ENCODE measurements at regions not wholly inside any gene's neighbourhood (a gene's known extent, or its start where the extent isn't known, plus 50 kb on each side); places are given as distances from the start of the nearest gene placed in this dataset.

DNA sequence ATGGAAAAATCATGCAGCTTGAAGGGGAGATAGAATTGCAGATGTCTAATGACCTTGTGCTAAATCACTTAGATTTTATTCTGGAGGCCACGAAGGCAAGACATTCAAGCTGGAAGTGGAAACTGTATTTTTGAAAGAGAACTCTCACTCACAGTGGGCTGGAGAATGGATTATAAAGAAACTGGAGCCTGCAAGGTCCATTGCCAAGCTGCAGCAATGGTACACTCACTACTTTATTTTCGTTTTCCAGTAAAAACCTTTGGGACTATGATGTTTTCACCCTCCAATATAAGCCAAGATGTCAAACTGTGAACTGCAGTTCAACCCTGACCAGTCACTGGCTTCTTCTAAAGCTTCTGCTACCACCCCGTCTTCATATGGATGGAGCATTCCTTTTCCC lies 62.0 kb downstream of the SKIDA1 start:
- H3K27ac Mint-ChIP-seq (ENCODE audit: unreplicated experiment), result no peak overlapping the region
- CTCF ChIA-PET, result no interaction called here

DNA sequence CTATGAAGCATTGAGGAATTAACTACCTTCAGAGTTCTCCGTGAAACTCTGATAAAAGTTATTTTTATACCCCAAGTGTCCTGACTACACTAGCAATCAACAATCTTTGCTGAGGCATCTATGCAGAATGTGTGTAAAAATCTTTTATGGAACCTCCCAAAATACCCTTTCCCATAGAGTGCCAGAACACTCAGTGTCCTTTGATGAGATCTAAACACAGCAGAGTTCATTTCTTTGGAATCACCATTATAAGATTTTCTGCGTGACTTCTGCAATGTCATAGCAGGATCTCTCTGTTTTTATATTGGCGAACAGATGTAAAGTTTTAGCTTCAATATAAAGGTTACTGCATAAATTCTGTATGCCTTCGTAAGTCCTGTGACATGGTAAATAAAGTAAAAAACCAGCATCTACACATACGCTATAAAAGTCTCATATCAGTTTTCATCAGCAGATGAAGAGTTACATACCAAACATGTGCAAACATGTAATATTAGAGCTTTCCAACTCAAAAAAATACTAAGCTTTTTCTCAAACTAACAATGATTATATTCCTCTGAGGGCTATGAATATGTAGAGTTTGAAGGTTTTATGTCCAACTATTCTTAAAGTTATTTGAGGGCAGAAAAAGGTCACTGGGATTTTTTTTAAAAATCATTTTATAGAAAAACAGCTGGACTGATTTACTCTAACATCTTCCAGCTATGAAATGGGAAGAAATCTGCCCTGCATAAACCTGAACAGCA lies 67.2 kb downstream of the SKIDA1 start:
- intact Hi-C loops (cut with micrococcal nuclease; ENCODE audit: unreplicated experiment), result no loop called here
- Mint-ChIP-seq H3K27ac (ENCODE audit: unreplicated experiment) (no peak overlapping the region), H3K27me3 (ENCODE audit: unreplicated experiment) (no peaks in the 10 kb centered on the region), H3K36me3 (ENCODE audit: insufficient read depth, unreplicated experiment) (no peaks in the 10 kb centered on the region), H3K9me3 (ENCODE audit: low read depth, unreplicated experiment) (peaks cover 5% of the 10 kb centered on the region), H3K4me3 (ENCODE audit: low read depth, unreplicated experiment) (no peak overlapping the region), H3K4me1 (ENCODE audit: low read depth, unreplicated experiment) (no peaks in the 10 kb centered on the region)
- TF ChIP-seq, protein P1, sequence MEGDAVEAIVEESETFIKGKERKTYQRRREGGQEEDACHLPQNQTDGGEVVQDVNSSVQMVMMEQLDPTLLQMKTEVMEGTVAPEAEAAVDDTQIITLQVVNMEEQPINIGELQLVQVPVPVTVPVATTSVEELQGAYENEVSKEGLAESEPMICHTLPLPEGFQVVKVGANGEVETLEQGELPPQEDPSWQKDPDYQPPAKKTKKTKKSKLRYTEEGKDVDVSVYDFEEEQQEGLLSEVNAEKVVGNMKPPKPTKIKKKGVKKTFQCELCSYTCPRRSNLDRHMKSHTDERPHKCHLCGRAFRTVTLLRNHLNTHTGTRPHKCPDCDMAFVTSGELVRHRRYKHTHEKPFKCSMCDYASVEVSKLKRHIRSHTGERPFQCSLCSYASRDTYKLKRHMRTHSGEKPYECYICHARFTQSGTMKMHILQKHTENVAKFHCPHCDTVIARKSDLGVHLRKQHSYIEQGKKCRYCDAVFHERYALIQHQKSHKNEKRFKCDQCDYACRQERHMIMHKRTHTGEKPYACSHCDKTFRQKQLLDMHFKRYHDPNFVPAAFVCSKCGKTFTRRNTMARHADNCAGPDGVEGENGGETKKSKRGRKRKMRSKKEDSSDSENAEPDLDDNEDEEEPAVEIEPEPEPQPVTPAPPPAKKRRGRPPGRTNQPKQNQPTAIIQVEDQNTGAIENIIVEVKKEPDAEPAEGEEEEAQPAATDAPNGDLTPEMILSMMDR (IDR thresholded peaks at IDR 0.05; ENCODE audit: unreplicated experiment), result no peak
- no TSS peak for BruUV-seq (replicated peaks)
- CTCF ChIA-PET, result interaction anchor here (0.6 kb wide), 1 partner anchor 1433 kb away, joined by 3 read pairs; no protein-coding TSS in a partner anchor
- DNase-seq, result no peak

More for the DNA sequence above, 62.0 kb downstream of the SKIDA1 start:
- Mint-ChIP-seq H3K4me1 (ENCODE audit: low read depth, unreplicated experiment) (no peaks in the 10 kb centered on the region), H3K4me3 (ENCODE audit: low read depth, unreplicated experiment) (no peak overlapping the region), H3K27me3 (ENCODE audit: unreplicated experiment) (no peaks in the 10 kb centered on the region), H3K36me3 (ENCODE audit: insufficient read depth, unreplicated experiment) (no peaks in the 10 kb centered on the region), H3K9me3 (ENCODE audit: low read depth, unreplicated experiment) (peaks cover 1% of the 10 kb centered on the region)
- TF ChIP-seq, protein P1 (IDR thresholded peaks at IDR 0.05; ENCODE audit: unreplicated experiment), result no peak
- BruUV-seq (replicated peaks), result no TSS peak
- DNase-seq, result no peak
- intact Hi-C loops (cut with micrococcal nuclease; ENCODE audit: unreplicated experiment), result no loop called here

DNA sequence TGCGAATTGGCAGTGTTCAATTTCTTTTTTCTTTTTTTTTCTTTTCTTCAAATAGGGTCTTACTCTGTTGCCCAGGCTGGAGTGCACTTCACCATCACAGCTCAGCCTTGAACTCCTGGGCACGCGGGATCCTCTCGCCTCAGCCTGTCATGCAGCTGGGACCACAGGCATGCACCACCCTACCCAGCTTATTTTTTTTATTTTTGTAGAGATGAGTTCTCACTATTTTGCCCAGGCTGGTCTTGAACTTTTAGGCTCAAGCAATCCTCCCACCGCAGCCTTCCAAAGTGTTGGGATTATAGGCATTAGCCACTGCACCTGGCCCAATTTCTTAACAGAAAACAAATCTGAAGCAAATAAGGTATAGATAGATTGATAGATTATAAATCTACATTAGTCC lies 69.3 kb downstream of the SKIDA1 start:
- no peak for DNase-seq
- peaks cover 5% of the 10 kb centered on the region for H3K9me3 Mint-ChIP-seq (ENCODE audit: low read depth, unreplicated experiment)
- H3K36me3 Mint-ChIP-seq (ENCODE audit: insufficient read depth, unreplicated experiment), result no peaks in the 10 kb centered on the region
- intact Hi-C loops (cut with micrococcal nuclease; ENCODE audit: unreplicated experiment), result no loop called here
- no TSS peak for BruUV-seq (replicated peaks)
- TF ChIP-seq, protein P1 (IDR thresholded peaks at IDR 0.05; ENCODE audit: unreplicated experiment), result no peak
- H3K27ac Mint-ChIP-seq (ENCODE audit: unreplicated experiment), result no peak overlapping the region
- H3K27me3 Mint-ChIP-seq (ENCODE audit: unreplicated experiment), result no peaks in the 10 kb centered on the region
- no peaks in the 10 kb centered on the region for H3K4me1 Mint-ChIP-seq (ENCODE audit: low read depth, unreplicated experiment)
- H3K4me3 Mint-ChIP-seq (ENCODE audit: low read depth, unreplicated experiment), result no peak overlapping the region
- CTCF ChIA-PET, result no interaction called here

DNA sequence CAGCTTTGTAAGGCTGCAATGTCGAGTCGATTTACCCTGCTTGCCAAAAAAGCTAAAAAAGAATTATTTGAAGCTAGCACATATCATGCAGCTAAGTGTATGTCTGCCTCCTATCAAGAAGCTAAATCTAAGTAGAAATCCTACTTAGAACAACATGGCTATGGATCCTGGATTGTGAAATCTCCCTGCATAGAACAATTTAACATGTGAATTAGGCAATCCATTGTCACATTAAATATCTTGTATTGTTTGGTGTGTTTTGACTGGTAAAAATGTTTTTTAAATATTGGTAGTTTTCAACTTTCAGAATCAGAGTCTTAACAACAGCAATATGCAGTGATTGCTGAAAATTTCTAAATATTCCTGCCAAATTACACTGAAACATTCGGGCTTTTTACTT lies 73.3 kb downstream of the SKIDA1 start:
- TF ChIP-seq, protein P1 (IDR thresholded peaks at IDR 0.05; ENCODE audit: unreplicated experiment), result no peak
- Mint-ChIP-seq H3K27me3 (ENCODE audit: unreplicated experiment) (no peaks in the 10 kb centered on the region), H3K4me1 (ENCODE audit: low read depth, unreplicated experiment) (no peaks in the 10 kb centered on the region), H3K27ac (ENCODE audit: unreplicated experiment) (no peak overlapping the region), H3K36me3 (ENCODE audit: insufficient read depth, unreplicated experiment) (no peaks in the 10 kb centered on the region), H3K4me3 (ENCODE audit: low read depth, unreplicated experiment) (no peak overlapping the region), H3K9me3 (ENCODE audit: low read depth, unreplicated experiment) (peaks cover 3% of the 10 kb centered on the region)
- no peak for DNase-seq
- intact Hi-C loops (cut with micrococcal nuclease; ENCODE audit: unreplicated experiment), result no loop called here
- BruUV-seq (replicated peaks), result no TSS peak
- CTCF ChIA-PET, result interaction anchor here (0.6 to 0.7 kb wide), 3 partner anchors 18 to 92 kb away, joined by 3 read pairs; no protein-coding TSS in a partner anchor
